ENCODE measurements at regions not wholly inside any gene's neighbourhood (a gene's known extent, or its start where the extent isn't known, plus 50 kb on each side); places are given as distances from the start of the nearest gene placed in this dataset.

- no peak for DNase-seq (ENCODE audit: low read depth, low spot score)
- POLR2A ChIA-PET = no interaction called here
- Histone ChIP-seq H3K36me3 (ENCODE audit: control insufficient read depth, insufficient read depth, low read length) (no peaks in the 10 kb centered on the region), H3K4me3 (ENCODE audit: low read depth in 2 of 2, low read length in 2 of 2) (no peak overlapping the region), H3K4me1 (ENCODE audit: control insufficient read depth, insufficient read depth, low read length) (no peaks in the 10 kb centered on the region), H3K27me3 (ENCODE audit: control insufficient read depth, insufficient read depth, low read length) (no peaks in the 10 kb centered on the region), H3K27ac (ENCODE audit: low read length) (no peak overlapping the region), H3K9me3 (ENCODE audit: control insufficient read depth, insufficient read depth, low read depth, low read length) (no peaks in the 10 kb centered on the region)
- intact Hi-C loops (cut with micrococcal nuclease; ENCODE audit: unreplicated experiment) = no loop called here
- CTCF ChIA-PET = no interaction called here
- in situ Hi-C loops (cut with HindIII; ENCODE audit: low pct_unique_long_range_greater_than_20kb, low sequenced_read_pairs) = no loop called here
- ATAC-seq = no peak
- TF ChIP-seq TCF7L2 (IDR thresholded peaks at IDR 0.05; ENCODE audit: low read depth, low read length) = no peak
- no peak for TF ChIP-seq REST (IDR thresholded peaks at IDR 0.05; ENCODE audit: insufficient read depth in 1 of 2, low read depth in 2 of 2, low read length in 1 of 2)
- no peak for TF ChIP-seq CTCF (IDR thresholded peaks at IDR 0.05)
- TF ChIP-seq SIN3A (IDR thresholded peaks at IDR 0.05; ENCODE audit: borderline replicate concordance, insufficient read depth, low read depth, low read length) = no peak
- TF ChIP-seq POLR2AphosphoS5 (IDR thresholded peaks at IDR 0.05; ENCODE audit: low read depth, low read length) = no peak
- no TSS peak for BruUV-seq (replicated peaks)
Observed at GRCh38 chr13:29980339-29980738, 129.9 kb upstream of the UBL3 start.

GRCh38 chr13:29978211-29978610, 127.8 kb upstream of the UBL3 start:
- H3K36me3 ChIP-seq (ENCODE audit: control insufficient read depth, insufficient read depth, low read length) = no peaks in the 10 kb centered on the region
- in situ Hi-C loops (cut with HindIII; ENCODE audit: low pct_unique_long_range_greater_than_20kb, low sequenced_read_pairs) = no loop called here
- POLR2A ChIA-PET = no interaction called here
- no peak overlapping the region for H3K4me3 ChIP-seq (ENCODE audit: low read depth in 2 of 2, low read length in 2 of 2)
- no peaks in the 10 kb centered on the region for H3K4me1 ChIP-seq (ENCODE audit: control insufficient read depth, insufficient read depth, low read length)
- DNase-seq (ENCODE audit: low read depth, low spot score) = no peak
- CTCF ChIA-PET = no interaction called here
- TF ChIP-seq POLR2AphosphoS5 (IDR thresholded peaks at IDR 0.05; ENCODE audit: low read depth, low read length) = no peak
- intact Hi-C loops (cut with micrococcal nuclease; ENCODE audit: unreplicated experiment) = no loop called here
- no TSS peak for BruUV-seq (replicated peaks)
- no peaks in the 10 kb centered on the region for H3K27me3 ChIP-seq (ENCODE audit: control insufficient read depth, insufficient read depth, low read length)
- no peak for ATAC-seq
- H3K9me3 ChIP-seq (ENCODE audit: control insufficient read depth, insufficient read depth, low read depth, low read length) = no peaks in the 10 kb centered on the region
- no peak overlapping the region for H3K27ac ChIP-seq (ENCODE audit: low read length)

- intact Hi-C loops (cut with micrococcal nuclease; ENCODE audit: unreplicated experiment) = no loop called here
- TF ChIP-seq POLR2AphosphoS5 (IDR thresholded peaks at IDR 0.05; ENCODE audit: low read depth, low read length) = no peak
- no peak for TF ChIP-seq REST (IDR thresholded peaks at IDR 0.05; ENCODE audit: insufficient read depth in 1 of 2, low read depth in 2 of 2, low read length in 1 of 2)
- no peak for TF ChIP-seq CTCF (IDR thresholded peaks at IDR 0.05)
- TF ChIP-seq TCF7L2 (IDR thresholded peaks at IDR 0.05; ENCODE audit: low read depth, low read length) = no peak
- TF ChIP-seq SIN3A (IDR thresholded peaks at IDR 0.05; ENCODE audit: borderline replicate concordance, insufficient read depth, low read depth, low read length) = no peak
- Histone ChIP-seq H3K36me3 (ENCODE audit: control insufficient read depth, insufficient read depth, low read length) (no peaks in the 10 kb centered on the region), H3K4me3 (ENCODE audit: low read depth in 2 of 2, low read length in 2 of 2) (no peak overlapping the region), H3K27ac (ENCODE audit: low read length) (no peak overlapping the region), H3K27me3 (ENCODE audit: control insufficient read depth, insufficient read depth, low read length) (no peaks in the 10 kb centered on the region), H3K9me3 (ENCODE audit: control insufficient read depth, insufficient read depth, low read depth, low read length) (no peaks in the 10 kb centered on the region), H3K4me1 (ENCODE audit: control insufficient read depth, insufficient read depth, low read length) (no peaks in the 10 kb centered on the region)
- CTCF ChIA-PET = no interaction called here
- POLR2A ChIA-PET = no interaction called here
- DNase-seq (ENCODE audit: low read depth, low spot score) (no peak), ATAC-seq (no peak)
- in situ Hi-C loops (cut with HindIII; ENCODE audit: low pct_unique_long_range_greater_than_20kb, low sequenced_read_pairs) = no loop called here
- BruUV-seq (replicated peaks) = no TSS peak
Observed at GRCh38 chr13:29977476-29978120, 127.2 kb upstream of the UBL3 start.
